Astrocyte (in vitro differentiated cells and primary cell): ENCODE measurements at regions not wholly inside any gene's neighbourhood (a gene's known extent, or its start where the extent isn't known, plus 50 kb on each side); places are given as distances from the start of the nearest gene placed in this dataset.

Experiments
- CTCF ChIP-seq: IDR thresholded peaks from 2 replicates; pipeline ENCODE4 v1.5.1; 2011; ENCODE audit warnings: low read depth, mild to moderate bottlenecking, inconsistent platforms, low read length, moderate library complexity; ENCODE audit not compliant: insufficient read depth
- EZH2 ChIP-seq: IDR thresholded peaks from 2 replicates; pipeline ENCODE4 v1.6.1; 2012; ENCODE audit warnings: mild to moderate bottlenecking, low read length, inconsistent platforms; ENCODE audit not compliant: insufficient read depth

- TF ChIP-seq EZH2 (no peak), CTCF (no peak)
These were observed 223.1 kb downstream of the GPR37 start for GRCh38 chr7:124542476-124542875.
